Psoas muscle (tissue), 7 donors: ENCODE measurements at regions not wholly inside any gene's neighbourhood (a gene's known extent, or its start where the extent isn't known, plus 50 kb on each side); places are given as distances from the start of the nearest gene placed in this dataset.

ENCODE experiments used
- ATAC-seq, 4 donors: fragments of 200-7000 bp; cut with Tn5 transposase; one replicate each; pipeline ENCODE4 v1.9.1; 2020; ENCODE audit warnings: moderate library complexity in 3 of 4, mild to moderate bottlenecking in 2 of 4
- DNase-seq, 2 donors: peaks; one replicate each; pipeline ENCODE4 v3.0.0-alpha.2; 2020
- H3K27ac ChIP-seq: fragments of 200-600 bp; one replicate; pipeline ENCODE4 v1.8.0; 2022
- H3K27me3 ChIP-seq, 3 donors: fragments of 200-600 bp in 1 of 3; one replicate each; pipeline versions ENCODE4 v1.6.1 to v1.8.0; 2013 to 2022; ENCODE audit warnings: low read length in 2 of 3, mild to moderate bottlenecking in 2 of 3, moderate library complexity in 1 of 3; ENCODE audit not compliant: insufficient read depth in 3 of 3
- H3K36me3 ChIP-seq, 2 donors: fragments of 200-600 bp in 1 of 2; one replicate each; pipeline versions ENCODE4 v1.6.1 to v1.8.0; 2013 to 2022; ENCODE audit warnings: low read depth in 1 of 2, mild to moderate bottlenecking in 1 of 2, moderate library complexity in 1 of 2; ENCODE audit not compliant: insufficient read depth in 1 of 2
- H3K4me1 ChIP-seq: fragments of 200-600 bp; one replicate; pipeline ENCODE4 v1.8.0; 2022
- H3K4me3 ChIP-seq: fragments of 200-600 bp; one replicate; pipeline ENCODE4 v1.8.0; 2022; ENCODE audit warnings: mild to moderate bottlenecking
- H3K9me3 ChIP-seq: fragments of 200-600 bp; one replicate; pipeline ENCODE4 v1.8.0; 2022
- CTCF ChIP-seq: fragments of 200-600 bp; IDR thresholded peaks from one replicate; pipeline ENCODE4 v1.8.0; 2022; ENCODE audit warnings: antibody characterized with exemption
- WGBS, 3 donors: extraction: QIAGEN DNeasy Blood & Tissue Kit; methylation state at CpG; one replicate each; pipeline versions ENCODE4 v1.1.6 to v1.1.7; 2013; 5-methylcytosine and 5-hydroxymethylcytosine counted together
- intact Hi-C, 2 donors: fragments of 100-400 bp; cut with DNase I; formaldehyde crosslinking; loops; one replicate each; pipeline versions ENCODE4 v1.11.0 to v1.14.2; 2022
- donor health status: healthy with polysubstance abuse.
- donor health status: DM: no; HTN: no; CAD: no; lungs with moderate emphysema.
- donor health status: Bipolar disorder and iron deficiency.
- donor health status: healthy.
- donor health status: DM: yes; HTN: yes; CAD: no.
- donor health status: DM: no; HTN: no; CAD: no.
- donor health status: DM: yes; HTN: yes; CAD: no.

GRCh38 chr14:71411738-71412137 lies 504.5 kb downstream of the PCNX1 start:
- no peaks in the 10 kb centered on the region for H3K4me1 ChIP-seq
- DNase-seq (no peak), ATAC-seq (no peak)
- no peak overlapping the region for H3K27ac ChIP-seq
- 92 to 94% (median 93%) methylated on average over 3 of the region's 3 CpGs for WGBS, 3 donors
- no peak overlapping the region for H3K4me3 ChIP-seq
- intact Hi-C loops, result no loop called here
- H3K27me3 ChIP-seq, result no peaks in the 10 kb centered on the region
- H3K9me3 ChIP-seq, result no peaks in the 10 kb centered on the region
- TF ChIP-seq CTCF, result no peak
- H3K36me3 ChIP-seq, result no peaks in the 10 kb centered on the region

GRCh38 chr14:71414631-71415403 lies 507.6 kb downstream of the PCNX1 start:
- intact Hi-C loops, result no loop called here
- ATAC-seq (no peak), DNase-seq (no peak)
- no peak overlapping the region for H3K27ac ChIP-seq
- H3K4me3 ChIP-seq, result no peak overlapping the region
- H3K9me3 ChIP-seq, result no peaks in the 10 kb centered on the region
- no peaks in the 10 kb centered on the region for H3K36me3 ChIP-seq
- 88 to 92% (median 92%) methylated on average over 5 of the region's 5 CpGs for WGBS, 3 donors
- no peaks in the 10 kb centered on the region for H3K4me1 ChIP-seq
- TF ChIP-seq CTCF, result no peak
- no peaks in the 10 kb centered on the region for H3K27me3 ChIP-seq

GRCh38 chr14:71415404-71415690 lies 508.1 kb downstream of the PCNX1 start:
- no peak for DNase-seq
- Histone ChIP-seq H3K9me3 (no peaks in the 10 kb centered on the region), H3K4me3 (no peak overlapping the region), H3K27ac (no peak overlapping the region), H3K36me3 (no peaks in the 10 kb centered on the region), H3K4me1 (no peaks in the 10 kb centered on the region), H3K27me3 (no peaks in the 10 kb centered on the region)
- intact Hi-C loops, result no loop called here
- TF ChIP-seq CTCF, result no peak
- no peak for ATAC-seq
- WGBS, 3 donors, result 65 to 85% (median 83%) methylated on average over 1 of the region's 1 CpG

- H3K4me3 ChIP-seq, result no peak overlapping the region
- no peaks in the 10 kb centered on the region for H3K27me3 ChIP-seq
- no peaks in the 10 kb centered on the region for H3K9me3 ChIP-seq
- H3K27ac ChIP-seq, result no peak overlapping the region
- WGBS, 3 donors, result 92 to 95% (median 94%) methylated on average over 3 of the region's 3 CpGs
- H3K36me3 ChIP-seq, result no peaks in the 10 kb centered on the region
- DNase-seq (no peak), ATAC-seq (no peak)
- no peaks in the 10 kb centered on the region for H3K4me1 ChIP-seq
- intact Hi-C loops, result no loop called here
- no peak for TF ChIP-seq CTCF
These were observed 509.1 kb downstream of the PCNX1 start for GRCh38 chr14:71416392-71416791.
